Endothelial cell of umbilical vein (primary cell): ENCODE measurements at regions not wholly inside any gene's neighbourhood (a gene's known extent, or its start where the extent isn't known, plus 50 kb on each side); places are given as distances from the start of the nearest gene placed in this dataset.

Experiments used
- BruUV-seq: library from RNA; stranded (reverse); fragments of 400-500 nt; replicated peaks from 2 replicates; lab custom pipeline; 2021; lab: Mats Ljungman, UMichigan
- CTCF ChIA-PET: fragments of 300-600, 350-600 bp; sonication (Branson Sonifier 250); formaldehyde crosslinking; loops from one replicate; lab custom pipeline; 2021; ENCODE audit warnings: antibody characterized with exemption, inconsistent platforms; lab: Charles Lee
- POLR2A ChIA-PET: fragments of 300-600, 350-600 bp; sonication (Branson Sonifier 250); formaldehyde crosslinking; loops from one replicate; lab custom pipeline; 2021; ENCODE audit warnings: antibody characterized with exemption, inconsistent platforms; lab: Charles Lee
- DNase-seq: peaks from one replicate; pipeline ENCODE4 v3.0.0-alpha.2; 2011; ENCODE audit warnings: low read depth, low spot score
- FAIRE-seq: peaks from 2 replicates; lab custom pipeline; 2011; peaks lifted over from hg19 to GRCh38; lab: Jason Lieb, UNC
- H2AFZ ChIP-seq: 2 replicates; pipeline ENCODE4 v1.6.0; 2012; ENCODE audit warnings: low read depth, low read length, control low read depth, inconsistent platforms
- H3K27ac ChIP-seq: 2 replicates; pipeline ENCODE4 v1.5.1; 2011; ENCODE audit warnings: low read depth, mild to moderate bottlenecking, control low read depth, low read length, moderate library complexity; ENCODE audit not compliant: insufficient read depth
- H3K27me3 ChIP-seq, 2 experiments: 2 replicates each; pipeline versions ENCODE4 v1.6.0 to v1.6.1; 2011; ENCODE audit warnings: low read length in 2 of 2, mixed read lengths in 1 of 2; ENCODE audit not compliant: control insufficient read depth in 2 of 2, insufficient read depth in 2 of 2
- H3K36me3 ChIP-seq, 2 experiments: 2 replicates in 1 of 2; 3 replicates in 1 of 2; pipeline ENCODE4 v1.5.1; 2011; ENCODE audit warnings: low read length in 2 of 2, mild to moderate bottlenecking in 1 of 2, moderate library complexity in 1 of 2; ENCODE audit not compliant: control insufficient read depth in 2 of 2, insufficient read depth in 2 of 2; ENCODE audit errors: extremely low read depth in 1 of 2
- H3K4me1 ChIP-seq: 3 replicates; pipeline ENCODE4 v1.5.1; 2011; ENCODE audit warnings: mild to moderate bottlenecking, low read length; ENCODE audit not compliant: control insufficient read depth, insufficient read depth; ENCODE audit errors: extremely low read depth
- H3K4me2 ChIP-seq: 2 replicates; pipeline ENCODE4 v1.6.1; 2011; ENCODE audit warnings: low read length, control low read depth, mixed read lengths; ENCODE audit not compliant: insufficient read depth
- H3K4me3 ChIP-seq, 3 experiments: fragments of 200-600 bp in 1 of 3; sonication (generic), shearing (Covaris generic) in 1 of 3; replicated peaks in 1 of 3; 2 replicates each; pipeline ENCODE4 v1.5.1; 2011 to 2016; ENCODE audit warnings: control low read depth in 3 of 3, low read length in 3 of 3, mild to moderate bottlenecking in 2 of 3, inconsistent platforms in 1 of 3, low read depth in 1 of 3, moderate library complexity in 1 of 3; ENCODE audit not compliant: insufficient read depth in 1 of 3
- H3K79me2 ChIP-seq: 2 replicates; pipeline ENCODE4 v1.6.0; 2012; ENCODE audit warnings: low read length, inconsistent platforms; ENCODE audit not compliant: control insufficient read depth, insufficient read depth
- H3K9ac ChIP-seq: replicated peaks from 2 replicates; pipeline ENCODE3; 2011; ENCODE audit warnings: low read length, control low read depth; ENCODE audit not compliant: insufficient read depth; ENCODE audit errors: extremely low read depth
- H3K9me1 ChIP-seq: replicated peaks from 3 replicates; pipeline ENCODE4 v1.6.0; 2011; ENCODE audit warnings: mild to moderate bottlenecking, low read length; ENCODE audit not compliant: control insufficient read depth, insufficient read depth; ENCODE audit errors: extremely low read depth
- H3K9me3 ChIP-seq: replicated peaks from 2 replicates; pipeline ENCODE4 v1.5.1; 2012; ENCODE audit warnings: low read length, inconsistent platforms; ENCODE audit not compliant: control insufficient read depth, insufficient read depth
- H4K20me1 ChIP-seq: replicated peaks from 2 replicates; pipeline ENCODE3; 2011; ENCODE audit warnings: mild to moderate bottlenecking, low read length; ENCODE audit not compliant: control insufficient read depth, insufficient read depth; ENCODE audit errors: extremely low read depth
- CTCF ChIP-seq, 2 donors: IDR thresholded peaks; 1 replicate in 1 of 2; 2 replicates in 1 of 2; pipeline ENCODE4 v1.5.1; 2011; ENCODE audit warnings: low read length in 2 of 2, mild to moderate bottlenecking in 2 of 2, moderate library complexity in 2 of 2, control low read depth in 1 of 2, inconsistent platforms in 1 of 2, low read depth in 1 of 2; ENCODE audit not compliant: insufficient read depth in 1 of 2; ENCODE audit errors: extremely low read depth in 1 of 2
- EZH2 ChIP-seq: IDR thresholded peaks from 2 replicates; pipeline ENCODE4 v1.6.1; 2012; ENCODE audit warnings: borderline replicate concordance, low read depth, mild to moderate bottlenecking, moderate library complexity, low read length, inconsistent platforms; ENCODE audit not compliant: severe bottlenecking
- FOS ChIP-seq: IDR thresholded peaks from 2 replicates; pipeline ENCODE4 v1.6.1; 2011; ENCODE audit warnings: mild to moderate bottlenecking, low read length, moderate library complexity, borderline replicate concordance; ENCODE audit not compliant: insufficient read depth
- GATA2 ChIP-seq: IDR thresholded peaks from 2 replicates; pipeline ENCODE4 v1.7.0; 2011; ENCODE audit warnings: low read depth, mild to moderate bottlenecking, moderate library complexity, mixed read lengths, low read length; ENCODE audit not compliant: insufficient read length, insufficient read depth
- JUN ChIP-seq: IDR thresholded peaks from 2 replicates; pipeline ENCODE4 v1.6.1; 2011; ENCODE audit warnings: borderline replicate concordance, low read depth; ENCODE audit not compliant: insufficient read length, insufficient read depth
- MAX ChIP-seq: IDR thresholded peaks from 2 replicates; pipeline ENCODE4 v1.6.1; 2011; ENCODE audit not compliant: insufficient read depth, insufficient read length
- MYC ChIP-seq: IDR thresholded peaks from one replicate; pipeline ENCODE4 v1.6.1; 2011; ENCODE audit warnings: mild to moderate bottlenecking, low read depth, low read length
- POLR2A ChIP-seq: IDR thresholded peaks from 2 replicates; pipeline ENCODE4 v1.6.1; 2012; ENCODE audit warnings: low read depth, mild to moderate bottlenecking, control low read depth, low read length
- POLR2AphosphoS5 ChIP-seq: IDR thresholded peaks from 2 replicates; pipeline ENCODE4 v1.6.1; 2012; ENCODE audit warnings: low read depth, mild to moderate bottlenecking, control low read depth, low read length, moderate library complexity; ENCODE audit not compliant: insufficient read depth
- dilution Hi-C: fragments of 300-500 bp; cut with MboI; formaldehyde crosslinking; loops from one replicate; pipeline ENCODE4 v1.15.0; 2019; ENCODE audit warnings: low sequenced_read_pairs; ENCODE audit not compliant: extremely low pct_ligation_motif_present
- intact Hi-C: fragments of 100-400 bp; cut with micrococcal nuclease; formaldehyde crosslinking; loops from one replicate; pipeline ENCODE4 v1.10.0; 2022

GRCh38 chr9:13009871-13010270, 235.1 kb downstream of the LURAP1L start:
- FAIRE-seq, result no peak
- Histone ChIP-seq H3K4me3 (no peak overlapping the region), H3K27ac (no peak overlapping the region), H3K27me3 (no peaks in the 10 kb centered on the region), H3K36me3 (no peaks in the 10 kb centered on the region), H3K79me2 (no peaks in the 10 kb centered on the region), H2AFZ (no peak overlapping the region), H3K4me1 (no peaks in the 10 kb centered on the region), H3K9me3 (no peaks in the 10 kb centered on the region), H3K4me2 (no peak overlapping the region), H4K20me1 (no peaks in the 10 kb centered on the region), H3K9me1 (no peaks in the 10 kb centered on the region), H3K9ac (no peak overlapping the region)
- TF ChIP-seq GATA2, result no peak
- no peak for TF ChIP-seq POLR2AphosphoS5
- no peak for TF ChIP-seq FOS
- TF ChIP-seq JUN, result no peak
- no peak for TF ChIP-seq EZH2
- TF ChIP-seq CTCF (IDR thresholded peaks at IDR 0.05; ENCODE audit: extremely low read depth in 1 of 2, insufficient read depth in 1 of 2, low read depth in 1 of 2, low read length in 2 of 2), result no peak
- TF ChIP-seq MAX, result no peak
- no peak for TF ChIP-seq POLR2A
- no peak for TF ChIP-seq MYC
- DNase-seq, result no peak
- ChIA-PET POLR2A (no interaction called here), CTCF (no interaction called here)
- intact Hi-C loops (loop anchor here (5.0 kb wide), 1 partner anchor 288 kb away; no protein-coding TSS in a partner anchor), dilution Hi-C loops (no loop called here)
- BruUV-seq, result no TSS peak
